ENCODE measurements at regions not wholly inside any gene's neighbourhood (a gene's known extent, or its start where the extent isn't known, plus 50 kb on each side); places are given as distances from the start of the nearest gene placed in this dataset.

GRCh38 chr16:54677308-54677950, 253.2 kb upstream of the IRX5 start:
- TF ChIP-seq CTCF (conservative IDR thresholded peaks at IDR 0.05; ENCODE audit: low read depth in 2 of 2) = no peak
- no peak for TF ChIP-seq POLR2AphosphoS5 (IDR thresholded peaks at IDR 0.05; ENCODE audit: low read depth)
- TF ChIP-seq EZH2 (IDR thresholded peaks at IDR 0.05; ENCODE audit: low read depth, unreplicated experiment) = no peak
- no peak for TF ChIP-seq EZH2phosphoT487 (IDR thresholded peaks at IDR 0.05; ENCODE audit: unreplicated experiment)
- no peak for TF ChIP-seq REST (IDR thresholded peaks at IDR 0.05; ENCODE audit: unreplicated experiment)
